ENCODE measurements at regions not wholly inside any gene's neighbourhood (a gene's known extent, or its start where the extent isn't known, plus 50 kb on each side); places are given as distances from the start of the nearest gene placed in this dataset.

- DNase-seq: no peak
- no peaks in the 10 kb centered on the region for H3K36me3 ChIP-seq
- H3K4me3 ChIP-seq: no peak overlapping the region
- 98 to 100% methylated on average over 1 of the region's 1 CpG for WGBS, 2 donors
- no peak for ATAC-seq
- no peak overlapping the region for H3K27ac ChIP-seq
- H3K9me3 ChIP-seq: no peaks in the 10 kb centered on the region
- intact Hi-C loops (cut with DNase I): no loop called here
- TF ChIP-seq CTCF (IDR thresholded peaks at IDR 0.05): no peak
- H3K4me1 ChIP-seq: no peaks in the 10 kb centered on the region
- no peaks in the 10 kb centered on the region for H3K27me3 ChIP-seq
Measured at GRCh38 chr6:82840571-82840970, 225.1 kb downstream of the UBE3D start.

GRCh38 chr6:82841309-82841708 is 224.3 kb downstream of the UBE3D start:
- ATAC-seq (no peak), DNase-seq (no peak)
- intact Hi-C loops (cut with DNase I): no loop called here
- H3K27me3 ChIP-seq: no peaks in the 10 kb centered on the region
- no peak overlapping the region for H3K27ac ChIP-seq
- H3K4me3 ChIP-seq: no peak overlapping the region
- no peaks in the 10 kb centered on the region for H3K9me3 ChIP-seq
- H3K36me3 ChIP-seq: no peaks in the 10 kb centered on the region
- WGBS, 2 donors: 93 to 96% methylated on average over 2 of the region's 2 CpGs
- TF ChIP-seq CTCF (IDR thresholded peaks at IDR 0.05): no peak
- H3K4me1 ChIP-seq: no peaks in the 10 kb centered on the region

All from heart right ventricle (tissue), 16 donors.